ENCODE measurements at regions not wholly inside any gene's neighbourhood (a gene's known extent, or its start where the extent isn't known, plus 50 kb on each side); places are given as distances from the start of the nearest gene placed in this dataset.

- H2AFZ ChIP-seq (ENCODE audit: low read depth, low read length, severe bottlenecking): no peak overlapping the region
- H3K79me2 ChIP-seq (ENCODE audit: insufficient read depth, low read length): no peaks in the 10 kb centered on the region
- no peaks in the 10 kb centered on the region for H3K27me3 ChIP-seq (ENCODE audit: low read length)
- no peaks in the 10 kb centered on the region for H3K9me2 ChIP-seq (replicated peaks; ENCODE audit: insufficient read depth, low read length)
- no peak overlapping the region for H3K4me2 ChIP-seq (ENCODE audit: low read depth, low read length, poor library complexity, severe bottlenecking)
- no peaks in the 10 kb centered on the region for H4K20me1 ChIP-seq (ENCODE audit: low read depth, low read length)
- no peak overlapping the region for H3K9ac ChIP-seq (ENCODE audit: low read length)
- no peak overlapping the region for H3K4me3 ChIP-seq (ENCODE audit: insufficient read depth, low read length, poor library complexity, severe bottlenecking)
- H3K36me3 ChIP-seq (ENCODE audit: low read length): no peaks in the 10 kb centered on the region; the same call in 1 of the 2 replicates
- TF ChIP-seq EZH2phosphoT487 (conservative IDR thresholded peaks at IDR 0.05; ENCODE audit: low read length) (no peak), CTCF (IDR thresholded peaks at IDR 0.05; ENCODE audit: insufficient read depth, low read length, poor library complexity, severe bottlenecking) (no peak)
- H3K27ac ChIP-seq (ENCODE audit: low read depth, low read length): no peak overlapping the region
- H3F3A ChIP-seq (ENCODE audit: insufficient read depth): no peaks in the 10 kb centered on the region
- no peaks in the 10 kb centered on the region for H3K9me3 ChIP-seq (ENCODE audit: insufficient read depth, low read length)
These were observed 99.1 kb downstream of the HRH4 start for GRCh38 chr18:24559526-24559925.

- Histone ChIP-seq H2AFZ (ENCODE audit: low read depth, low read length, severe bottlenecking) (no peak overlapping the region), H3K4me3 (ENCODE audit: insufficient read depth, low read length, poor library complexity, severe bottlenecking) (no peak overlapping the region), H3F3A (ENCODE audit: insufficient read depth) (no peaks in the 10 kb centered on the region), H4K20me1 (ENCODE audit: low read depth, low read length) (no peaks in the 10 kb centered on the region), H3K9ac (ENCODE audit: low read length) (no peak overlapping the region), H3K4me2 (ENCODE audit: low read depth, low read length, poor library complexity, severe bottlenecking) (no peak overlapping the region), H3K36me3 (ENCODE audit: low read length) (no peaks in the 10 kb centered on the region), H3K27ac (ENCODE audit: low read depth, low read length) (no peak overlapping the region), H3K9me2 (replicated peaks; ENCODE audit: insufficient read depth, low read length) (no peaks in the 10 kb centered on the region), H3K79me2 (ENCODE audit: insufficient read depth, low read length) (no peaks in the 10 kb centered on the region), H3K9me3 (ENCODE audit: insufficient read depth, low read length) (no peaks in the 10 kb centered on the region), H3K27me3 (ENCODE audit: low read length) (no peaks in the 10 kb centered on the region)
- no peak for TF ChIP-seq EZH2phosphoT487 (conservative IDR thresholded peaks at IDR 0.05; ENCODE audit: low read length)
- TF ChIP-seq CTCF (IDR thresholded peaks at IDR 0.05; ENCODE audit: insufficient read depth, low read length, poor library complexity, severe bottlenecking): no peak
These were observed 100.1 kb downstream of the HRH4 start for GRCh38 chr18:24560511-24560981.

GRCh38 chr18:24561369-24561965 lies 101.0 kb downstream of the HRH4 start:
- H3K4me2 ChIP-seq (ENCODE audit: low read depth, low read length, poor library complexity, severe bottlenecking): no peak overlapping the region
- no peaks in the 10 kb centered on the region for H3K79me2 ChIP-seq (ENCODE audit: insufficient read depth, low read length)
- H3F3A ChIP-seq (ENCODE audit: insufficient read depth): no peaks in the 10 kb centered on the region
- H3K27ac ChIP-seq (ENCODE audit: low read depth, low read length): no peak overlapping the region
- no peak overlapping the region for H2AFZ ChIP-seq (ENCODE audit: low read depth, low read length, severe bottlenecking)
- no peaks in the 10 kb centered on the region for H3K36me3 ChIP-seq (ENCODE audit: low read length)
- no peaks in the 10 kb centered on the region for H3K27me3 ChIP-seq (ENCODE audit: low read length)
- H3K9me2 ChIP-seq (replicated peaks; ENCODE audit: insufficient read depth, low read length): no peaks in the 10 kb centered on the region
- no peaks in the 10 kb centered on the region for H4K20me1 ChIP-seq (ENCODE audit: low read depth, low read length)
- no peak overlapping the region for H3K4me3 ChIP-seq (ENCODE audit: insufficient read depth, low read length, poor library complexity, severe bottlenecking)
- no peaks in the 10 kb centered on the region for H3K9me3 ChIP-seq (ENCODE audit: insufficient read depth, low read length)
- no peak overlapping the region for H3K9ac ChIP-seq (ENCODE audit: low read length)
- TF ChIP-seq EZH2phosphoT487 (conservative IDR thresholded peaks at IDR 0.05; ENCODE audit: low read length) (no peak), CTCF (IDR thresholded peaks at IDR 0.05; ENCODE audit: insufficient read depth, low read length, poor library complexity, severe bottlenecking) (no peak)
